B cell (primary cell): ENCODE measurements at regions not wholly inside any gene's neighbourhood (a gene's known extent, or its start where the extent isn't known, plus 50 kb on each side); places are given as distances from the start of the nearest gene placed in this dataset.

ENCODE experiments used
- CTCF ChIP-seq: fragments of 200-600 bp; IDR thresholded peaks from one replicate; pipeline ENCODE4 v1.8.0; 2022; ENCODE audit warnings: antibody characterized with exemption, mild to moderate bottlenecking
- EZH2 ChIP-seq: IDR thresholded peaks from 2 replicates; pipeline ENCODE4 v1.6.1; 2012; ENCODE audit warnings: borderline replicate concordance, low read depth, mild to moderate bottlenecking, moderate library complexity, low read length; ENCODE audit not compliant: insufficient read depth, poor library complexity, severe bottlenecking

GRCh38 chr9:78585909-78586308 is 289.0 kb downstream of the PSAT1 start:
- TF ChIP-seq EZH2 = no peak
- no peak for TF ChIP-seq CTCF
